GM21447 (cell line): ENCODE measurements at regions not wholly inside any gene's neighbourhood (a gene's known extent, or its start where the extent isn't known, plus 50 kb on each side); places are given as distances from the start of the nearest gene placed in this dataset.

Experiments used
- ATAC-seq: cut with Tn5 transposase; IDR thresholded peaks from one replicate; pipeline ENCODE4 v1.9.1; 2021; ENCODE audit not compliant: unreplicated experiment

- no peak for ATAC-seq
Measured at GRCh38 chr18:45222180-45222579, 393.1 kb upstream of the SLC14A2 start.

GRCh38 chr18:45227001-45227742 lies 388.1 kb upstream of the SLC14A2 start:
- ATAC-seq, result no peak

- ATAC-seq, result no peak
Measured at GRCh38 chr18:45228796-45229388, 386.4 kb upstream of the SLC14A2 start.

DNA sequence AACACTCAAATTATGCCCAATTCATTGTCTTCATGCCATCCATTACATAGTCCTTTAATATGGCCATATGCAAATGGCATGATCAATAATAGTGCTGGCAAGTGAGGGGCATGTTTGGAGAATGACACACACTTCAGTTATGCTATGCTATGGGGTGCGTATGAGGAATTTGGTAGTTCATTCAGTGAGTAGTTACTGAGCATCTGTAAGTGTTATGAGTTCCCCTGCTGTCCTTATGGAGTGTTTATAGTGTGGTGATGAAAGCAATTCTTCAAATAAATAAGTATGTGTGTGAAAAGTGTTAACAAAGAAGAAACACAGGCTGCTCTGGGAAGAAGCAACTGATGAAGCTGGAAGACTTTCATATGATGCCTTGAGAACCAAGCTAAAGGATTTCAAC lies 383.7 kb upstream of the SLC14A2 start:
- ATAC-seq, result no peak

DNA sequence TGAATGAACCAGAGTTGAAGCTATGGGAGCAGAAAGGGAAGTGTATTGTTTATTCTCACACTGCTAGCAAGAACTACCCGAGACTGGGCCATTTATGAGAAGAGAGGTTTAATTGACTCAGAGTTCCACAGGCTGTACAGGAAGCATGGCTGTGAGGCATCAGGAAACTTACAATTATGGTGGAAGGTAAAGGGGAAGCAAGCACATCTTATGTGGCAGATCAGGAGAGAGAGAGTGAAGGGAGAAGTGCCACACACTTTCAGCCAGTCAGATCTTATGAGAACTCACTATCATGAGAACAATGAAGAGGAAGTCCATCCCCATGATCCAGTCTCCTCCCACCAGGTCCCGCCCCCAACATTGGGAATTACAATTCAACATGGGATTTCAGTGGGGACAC lies 383.2 kb upstream of the SLC14A2 start:
- ATAC-seq, result no peak

GRCh38 chr18:45236676-45237075 lies 378.6 kb upstream of the SLC14A2 start:
- ATAC-seq, result no peak

DNA sequence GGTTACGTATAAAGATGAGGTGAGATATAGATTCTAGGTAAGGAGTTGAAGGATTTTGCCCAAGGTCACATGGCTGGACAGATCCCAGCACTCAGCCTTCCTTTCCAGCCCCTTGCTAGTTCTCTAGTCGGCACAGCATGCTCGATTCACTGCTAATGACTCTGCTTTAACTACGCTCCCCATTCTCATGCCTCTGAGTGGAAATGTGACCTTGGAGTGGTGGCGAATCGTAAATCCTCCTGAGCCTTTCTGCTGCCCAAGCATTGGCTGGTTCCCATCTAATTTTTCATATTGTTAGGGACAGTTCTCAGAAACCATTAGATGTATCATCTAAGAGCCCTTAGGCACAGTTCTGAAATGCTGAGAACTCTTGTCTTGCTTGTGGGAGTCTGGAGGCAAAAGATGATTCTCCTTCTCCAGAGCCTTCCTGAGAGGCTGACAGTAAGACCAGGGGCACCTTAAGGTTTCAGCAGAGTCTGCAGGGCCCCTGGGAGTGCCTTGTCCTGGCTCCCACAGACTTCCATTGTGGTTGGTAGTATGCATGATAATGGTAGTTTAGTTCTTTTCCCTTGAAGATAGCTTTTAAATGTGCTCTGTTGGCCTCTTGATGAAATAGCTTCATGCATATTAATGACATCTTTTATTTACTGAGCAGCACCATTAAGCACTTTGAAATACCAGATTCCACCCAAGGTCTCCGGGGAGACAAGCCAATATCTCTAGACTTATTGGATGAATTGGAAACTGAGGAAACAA lies 377.8 kb upstream of the SLC14A2 start:
- no peak for ATAC-seq

- ATAC-seq, result no peak
Measured at GRCh38 chr18:45241271-45241670, 374.0 kb upstream of the SLC14A2 start.

DNA sequence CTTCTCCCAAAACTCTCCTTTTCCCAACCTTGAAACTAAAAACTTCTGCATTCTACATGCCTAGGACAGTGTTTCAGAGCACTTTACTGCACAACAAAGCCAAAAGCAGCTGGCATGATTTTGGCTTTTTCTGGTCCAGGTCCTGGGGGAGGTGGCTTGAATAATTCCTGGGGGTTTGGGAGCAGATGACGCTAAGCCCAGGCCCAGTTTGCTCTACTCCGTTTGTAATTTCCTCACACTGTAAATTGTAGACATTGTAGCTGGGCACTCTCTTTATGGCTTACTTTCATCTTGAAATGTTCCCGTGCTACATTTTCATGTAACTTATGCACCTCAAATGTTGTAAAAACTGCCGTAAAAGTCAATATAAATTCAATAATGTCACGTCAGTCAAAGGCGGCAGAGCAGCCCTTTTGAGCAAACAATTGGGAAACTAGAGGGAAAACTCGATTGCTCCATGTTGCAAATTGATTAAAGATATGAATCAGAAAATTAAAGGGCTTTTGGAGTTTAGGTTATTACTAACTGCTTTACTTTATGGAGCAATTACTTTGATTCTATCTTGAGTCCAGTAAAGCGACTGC lies 373.2 kb upstream of the SLC14A2 start:
- no peak for ATAC-seq

DNA sequence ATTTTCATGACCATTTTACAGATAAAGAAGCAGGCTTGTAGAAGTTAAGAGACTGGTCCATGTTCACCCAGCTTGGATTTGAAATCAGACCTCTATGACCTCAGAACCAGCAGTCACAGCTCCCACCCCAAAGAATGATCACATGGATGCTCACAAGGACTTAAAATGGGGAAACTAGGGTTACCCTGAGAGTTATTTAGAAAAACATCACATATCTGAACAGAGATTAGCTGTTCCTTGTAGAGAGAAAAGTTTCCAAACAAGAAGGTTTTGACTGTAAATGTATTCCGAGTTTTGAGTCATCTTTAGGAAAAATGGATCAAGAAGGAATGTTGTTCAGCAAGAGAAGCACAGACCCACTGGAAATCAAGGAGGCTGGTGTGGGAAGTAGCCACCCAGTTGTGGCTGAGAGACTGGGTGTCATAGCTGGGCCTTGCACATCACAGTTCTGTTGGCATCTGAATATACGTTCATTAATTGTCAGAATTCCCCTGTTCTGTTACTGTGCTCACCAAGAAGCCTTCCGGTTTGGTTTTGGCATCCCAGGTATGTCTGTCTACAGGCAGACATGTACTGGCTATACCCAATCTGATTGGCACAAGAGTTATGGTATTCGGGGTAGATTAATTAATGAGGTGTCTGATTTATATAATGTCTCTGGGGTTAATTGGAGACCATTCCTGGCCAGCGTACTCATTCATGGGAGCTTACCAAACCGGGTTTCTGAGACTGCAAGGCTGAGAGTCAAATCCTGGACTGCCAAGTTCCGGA lies 371.8 kb upstream of the SLC14A2 start:
- no peak for ATAC-seq

DNA sequence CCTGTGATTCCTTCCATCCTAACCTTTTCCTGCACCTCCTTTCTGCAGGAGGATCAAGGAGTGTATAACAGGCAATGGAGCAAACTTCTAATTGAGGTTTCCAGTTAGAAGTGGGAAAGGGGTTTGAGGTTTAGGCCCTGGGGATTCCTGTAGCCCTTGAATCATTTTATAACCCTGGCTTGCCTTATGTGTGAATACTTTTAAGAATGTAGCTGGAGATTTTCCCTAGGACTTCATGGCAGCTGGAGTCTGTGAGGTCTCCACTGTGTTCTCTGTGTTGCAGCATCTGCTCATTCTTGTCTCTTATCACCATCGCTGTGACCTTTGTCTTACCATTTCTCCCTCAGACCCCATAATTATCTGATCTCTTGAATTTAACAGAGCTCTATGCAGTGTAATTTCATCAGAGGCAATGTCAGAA lies 370.2 kb upstream of the SLC14A2 start:
- ATAC-seq, result no peak

DNA sequence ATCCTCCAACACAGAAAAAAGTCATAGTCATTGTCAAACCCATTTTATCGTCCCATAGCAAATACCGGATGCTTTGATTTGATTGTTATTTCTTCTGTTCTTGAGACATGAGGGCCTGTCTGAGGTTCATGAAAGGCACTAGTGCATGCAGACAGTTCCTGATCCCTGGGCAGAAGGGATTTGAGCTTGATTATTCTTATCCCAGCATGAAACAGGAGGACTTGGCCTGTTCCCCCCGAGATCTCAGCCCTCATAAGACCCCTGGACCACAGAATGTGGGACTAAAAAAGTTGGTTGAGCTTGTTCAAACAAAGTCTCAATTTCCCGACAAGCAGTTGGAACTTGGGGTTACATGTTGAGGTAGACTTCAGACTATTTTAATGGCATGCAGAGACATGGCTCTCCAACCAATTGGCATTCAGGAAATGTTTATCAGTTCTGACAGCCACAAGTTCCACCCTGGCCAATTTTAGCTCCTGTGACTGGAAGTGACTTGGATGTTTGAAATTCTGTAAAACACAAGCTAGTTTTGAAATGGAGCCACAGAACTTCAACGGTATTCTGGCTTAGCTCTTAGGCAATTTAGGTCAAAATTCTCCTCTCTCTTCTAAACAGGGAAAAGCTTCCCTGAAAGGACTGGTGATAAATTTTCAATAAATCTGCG lies 366.9 kb upstream of the SLC14A2 start:
- no peak for ATAC-seq

DNA sequence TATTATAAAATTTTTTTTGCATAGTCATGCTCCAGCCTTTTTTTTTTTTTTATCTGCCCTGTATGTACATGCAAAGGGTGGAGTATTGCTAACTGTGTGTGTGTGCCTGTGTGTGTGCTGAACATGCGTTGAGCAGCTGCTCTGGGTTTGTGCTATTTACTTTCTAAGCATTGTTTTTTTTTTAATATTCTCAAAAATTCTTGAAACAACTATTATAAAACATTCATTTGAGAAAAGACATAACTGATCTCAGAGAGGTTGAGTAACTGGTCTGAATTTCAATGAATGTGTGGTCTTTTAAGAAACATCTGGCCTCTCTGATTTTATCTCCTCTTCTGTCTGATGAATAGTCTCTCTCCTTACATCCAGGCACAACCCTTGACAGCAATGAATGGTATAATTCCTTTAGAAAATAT lies 366.0 kb upstream of the SLC14A2 start:
- ATAC-seq, result no peak

DNA sequence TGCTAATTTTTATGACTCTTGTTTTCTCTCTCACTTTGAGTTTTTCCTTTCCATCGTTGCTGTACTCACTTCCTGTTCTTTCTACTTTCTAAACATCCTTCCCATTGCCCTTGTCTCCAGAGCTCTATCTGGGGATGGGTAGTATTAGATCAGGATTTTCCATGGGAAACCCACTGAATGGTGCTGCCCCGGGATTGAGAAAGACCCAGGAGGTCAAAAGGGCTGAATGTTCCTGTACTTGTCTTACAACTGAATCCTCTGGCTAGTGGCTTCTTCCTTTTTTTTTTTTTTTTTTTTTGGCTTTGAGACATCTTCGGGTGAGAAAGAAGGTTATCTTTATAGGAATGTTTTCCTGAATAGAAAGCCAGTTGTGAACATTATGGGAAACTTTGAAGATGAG lies 364.8 kb upstream of the SLC14A2 start:
- ATAC-seq, result no peak

- ATAC-seq, result no peak
Measured at GRCh38 chr18:45251236-45251635, 364.0 kb upstream of the SLC14A2 start.

- no peak for ATAC-seq
Measured at GRCh38 chr18:45252474-45252873, 362.8 kb upstream of the SLC14A2 start.

GRCh38 chr18:45253056-45253565 lies 362.2 kb upstream of the SLC14A2 start:
- no peak for ATAC-seq

DNA sequence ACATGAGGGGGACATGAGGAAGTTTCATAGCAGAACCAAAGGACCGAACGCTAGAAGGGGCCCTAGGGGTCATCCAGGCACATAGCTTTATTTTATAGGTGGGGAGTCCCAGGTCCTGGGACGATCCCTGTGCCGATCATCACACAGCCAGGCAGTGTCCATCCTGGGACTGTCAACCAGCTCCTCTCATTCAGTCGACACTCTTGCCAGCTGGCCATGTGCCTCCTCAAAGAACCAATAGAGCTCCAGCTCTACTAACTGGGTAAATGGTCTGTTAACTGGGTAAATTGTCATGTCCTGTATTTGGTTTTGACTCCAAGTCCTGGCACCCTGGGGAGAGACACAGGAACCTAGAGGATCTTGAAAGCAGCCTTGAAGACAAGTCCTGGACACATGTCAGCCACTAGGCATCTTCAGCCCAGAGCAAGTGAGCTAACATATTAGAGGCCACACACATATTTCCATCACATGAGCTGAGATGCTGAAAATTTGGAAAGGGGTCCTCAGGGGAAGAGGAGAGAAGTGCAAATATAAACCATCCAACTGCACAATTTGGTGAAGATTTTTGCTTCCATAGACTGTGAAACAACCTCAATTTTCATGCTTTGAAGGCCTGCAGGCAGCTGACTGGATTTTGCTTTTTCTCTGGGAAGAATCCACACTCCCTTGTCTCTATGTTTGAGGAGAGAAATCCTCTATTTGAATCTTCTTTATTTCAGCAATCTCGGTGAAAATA lies 361.1 kb upstream of the SLC14A2 start:
- ATAC-seq, result no peak

- no peak for ATAC-seq
Measured at GRCh38 chr18:45254709-45255082, 360.6 kb upstream of the SLC14A2 start.
